Uterus (tissue), 3 donors: ENCODE measurements at regions not wholly inside any gene's neighbourhood (a gene's known extent, or its start where the extent isn't known, plus 50 kb on each side); places are given as distances from the start of the nearest gene placed in this dataset.

Experiments
- DNase-seq, 2 donors: peaks; one replicate each; pipeline ENCODE4 v3.0.0-alpha.2; 2019 to 2020
- H3K27ac ChIP-seq, 2 donors: fragments of 200-600 bp; sonication (generic); 1 replicate in 1 of 2; 2 replicates in 1 of 2; pipeline ENCODE4 v1.5.1; 2016 to 2018
- H3K27me3 ChIP-seq, 2 donors: fragments of 200-600 bp; sonication (generic); one replicate each; pipeline ENCODE4 v1.5.1; 2018 to 2019; ENCODE audit warnings: control low read depth in 1 of 2
- H3K36me3 ChIP-seq, 2 donors: fragments of 200-600 bp; sonication (generic); one replicate each; pipeline ENCODE4 v1.5.1; 2019; ENCODE audit warnings: control low read depth in 1 of 2
- H3K4me1 ChIP-seq, 2 donors: fragments of 200-600 bp; sonication (generic); one replicate each; pipeline ENCODE4 v1.5.1; 2018 to 2019; ENCODE audit warnings: control low read depth in 1 of 2
- H3K4me3 ChIP-seq, 2 donors: fragments of 200-600 bp; sonication (generic); 1 replicate in 1 of 2; 2 replicates in 1 of 2; pipeline ENCODE4 v1.5.1; 2018 to 2019; ENCODE audit warnings: mild to moderate bottlenecking in 1 of 2
- H3K9me3 ChIP-seq, 2 donors: fragments of 200-600 bp; sonication (generic); one replicate each; pipeline ENCODE4 v1.5.1; 2019; ENCODE audit warnings: control low read depth in 1 of 2
- CTCF ChIP-seq, 4 experiments: fragments of 200-600 bp in 2 of 4; fragments of 450-650 bp in 2 of 4; sonication (generic) in 2 of 4; IDR thresholded peaks; one replicate each; pipeline ENCODE4 v1.5.1; 2016 to 2019; ENCODE audit warnings: antibody characterized with exemption in 4 of 4, mild to moderate bottlenecking in 2 of 4, moderate library complexity in 1 of 4
- POLR2A ChIP-seq, 2 donors: fragments of 450-650 bp; IDR thresholded peaks; one replicate each; pipeline ENCODE4 v1.6.1; 2016; ENCODE audit warnings: antibody characterized with exemption in 2 of 2, mild to moderate bottlenecking in 1 of 2, moderate library complexity in 1 of 2
- intact Hi-C: fragments of 100-400 bp; cut with DNase I; formaldehyde crosslinking; loops from one replicate; pipeline ENCODE4 v1.15.1; 2023; ENCODE audit warnings: low total_unique reads
- donor health status: DM: yes; HTN: yes; CAD: no.

GRCh38 chr2:225948903-225949302 lies 549.4 kb downstream of the NYAP2 start:
- DNase-seq: no peak
- H3K9me3 ChIP-seq: peaks cover 0 to 14% of the 10 kb centered on the region in 2 donors
- TF ChIP-seq CTCF (IDR thresholded peaks at IDR 0.05): no peak
- no peaks in the 10 kb centered on the region for H3K36me3 ChIP-seq
- no peaks in the 10 kb centered on the region for H3K4me1 ChIP-seq
- H3K27me3 ChIP-seq: no peaks in the 10 kb centered on the region
- no peak overlapping the region for H3K27ac ChIP-seq
- intact Hi-C loops: no loop called here
- H3K4me3 ChIP-seq: no peak overlapping the region

- Histone ChIP-seq H3K9me3 (no peaks in the 10 kb centered on the region), H3K4me1 (no peaks in the 10 kb centered on the region), H3K27me3 (no peaks in the 10 kb centered on the region), H3K4me3 (no peak overlapping the region), H3K36me3 (no peaks in the 10 kb centered on the region), H3K27ac (no peak overlapping the region)
- TF ChIP-seq POLR2A (IDR thresholded peaks at IDR 0.05) (no peak), CTCF (IDR thresholded peaks at IDR 0.05) (no peak)
- DNase-seq: no peak
- intact Hi-C loops: no loop called here
Observed at GRCh38 chr2:225938991-225939390, 539.5 kb downstream of the NYAP2 start.

GRCh38 chr2:225937625-225938187 lies 538.2 kb downstream of the NYAP2 start:
- H3K36me3 ChIP-seq: no peaks in the 10 kb centered on the region
- intact Hi-C loops: no loop called here
- no peak overlapping the region for H3K27ac ChIP-seq
- TF ChIP-seq POLR2A (IDR thresholded peaks at IDR 0.05) (no peak), CTCF (IDR thresholded peaks at IDR 0.05) (no peak)
- no peaks in the 10 kb centered on the region for H3K4me1 ChIP-seq
- H3K9me3 ChIP-seq: no peaks in the 10 kb centered on the region
- no peak for DNase-seq
- no peaks in the 10 kb centered on the region for H3K27me3 ChIP-seq
- H3K4me3 ChIP-seq: no peak overlapping the region

- H3K36me3 ChIP-seq: no peaks in the 10 kb centered on the region
- H3K4me3 ChIP-seq: no peak overlapping the region
- H3K27me3 ChIP-seq: no peaks in the 10 kb centered on the region
- intact Hi-C loops: no loop called here
- TF ChIP-seq POLR2A (IDR thresholded peaks at IDR 0.05) (no peak), CTCF (IDR thresholded peaks at IDR 0.05) (no peak)
- no peak for DNase-seq
- H3K4me1 ChIP-seq: no peaks in the 10 kb centered on the region
- no peak overlapping the region for H3K27ac ChIP-seq
- H3K9me3 ChIP-seq: no peaks in the 10 kb centered on the region
Observed at GRCh38 chr2:225932811-225933413, 533.4 kb downstream of the NYAP2 start.

- Histone ChIP-seq H3K4me3 (no peak overlapping the region), H3K9me3 (no peaks in the 10 kb centered on the region), H3K36me3 (no peaks in the 10 kb centered on the region), H3K27ac (no peak overlapping the region), H3K4me1 (no peaks in the 10 kb centered on the region), H3K27me3 (no peaks in the 10 kb centered on the region)
- TF ChIP-seq CTCF (IDR thresholded peaks at IDR 0.05) (no peak), POLR2A (IDR thresholded peaks at IDR 0.05) (no peak)
- intact Hi-C loops: no loop called here
- no peak for DNase-seq
Observed at GRCh38 chr2:225930687-225931086, 531.2 kb downstream of the NYAP2 start.
